GM23338 (cell line): ENCODE measurements at regions not wholly inside any gene's neighbourhood (a gene's known extent, or its start where the extent isn't known, plus 50 kb on each side); places are given as distances from the start of the nearest gene placed in this dataset.
"Not testable (repeated sequence)": the region's sequence is repeated elsewhere in the genome, so short reads cannot be mapped to it uniquely, and the experiment has no call there.

ENCODE experiments used
- ATAC-seq: fragments of 200-7000 bp; cut with Tn5 transposase; 3 replicates; pipeline ENCODE4 v1.9.1; 2020
- DNase-seq: peaks from one replicate; pipeline ENCODE4 v3.0.0-alpha.2; 2015; ENCODE audit warnings: low spot score
- H2AFZ ChIP-seq: fragments of 200-600 bp; sonication (generic); 2 replicates; pipeline ENCODE4 v1.8.0; 2016; ENCODE audit warnings: antibody characterized with exemption, mild to moderate bottlenecking, moderate library complexity
- H3F3A ChIP-seq: fragments of 200-600 bp; sonication (generic); replicated peaks from 2 replicates; pipeline ENCODE4 v1.8.0; 2017; ENCODE audit warnings: antibody characterized with exemption, mixed run types, low read depth
- H3K27ac ChIP-seq: fragments of 200-600 bp; sonication (generic); 2 replicates; pipeline ENCODE4 v1.6.1; 2016; ENCODE audit warnings: low read depth
- H3K27me3 ChIP-seq: fragments of 200-600 bp; sonication (generic); 2 replicates; pipeline ENCODE4 v1.8.0; 2016; ENCODE audit warnings: mild to moderate bottlenecking, mixed run types, moderate library complexity; ENCODE audit not compliant: insufficient read depth
- H3K36me3 ChIP-seq: fragments of 200-600 bp; sonication (generic); 2 replicates; pipeline ENCODE4 v1.8.0; 2016; ENCODE audit warnings: mild to moderate bottlenecking; ENCODE audit not compliant: insufficient read depth
- H3K4me1 ChIP-seq: fragments of 200-600 bp; sonication (generic); 2 replicates; pipeline ENCODE4 v1.8.0; 2016; ENCODE audit warnings: mild to moderate bottlenecking, moderate library complexity; ENCODE audit not compliant: insufficient read depth
- H3K4me2 ChIP-seq: fragments of 200-600 bp; sonication (generic); 2 replicates; pipeline ENCODE4 v1.7.1; 2017; ENCODE audit warnings: mixed run types
- H3K4me3 ChIP-seq: fragments of 200-600 bp; sonication (generic); 2 replicates; pipeline ENCODE4 v1.6.1; 2016; ENCODE audit warnings: mixed run types
- H3K79me2 ChIP-seq: fragments of 200-600 bp; sonication (generic); replicated peaks from 2 replicates; pipeline ENCODE4 v1.8.0; 2017; ENCODE audit warnings: mild to moderate bottlenecking; ENCODE audit not compliant: insufficient read depth
- H3K9me2 ChIP-seq: fragments of 200-600 bp; sonication (generic); 2 replicates; pipeline ENCODE4 v1.8.0; 2017; ENCODE audit not compliant: insufficient read depth
- H4K20me1 ChIP-seq: fragments of 200-600 bp; sonication (generic); replicated peaks from 2 replicates; pipeline ENCODE4 v1.8.0; 2017; ENCODE audit warnings: mild to moderate bottlenecking; ENCODE audit not compliant: insufficient read depth
- H3K27ac Mint-ChIP-seq: 2 replicates; pipeline ENCODE4 v1.8.0; 2020; ENCODE audit warnings: inconsistent platforms, mild to moderate bottlenecking, moderate library complexity, mixed read lengths
- H3K27me3 Mint-ChIP-seq: 3 replicates; pipeline ENCODE4 v1.8.0; 2022; ENCODE audit warnings: low read depth, mild to moderate bottlenecking, moderate library complexity, mixed read lengths, inconsistent platforms; ENCODE audit not compliant: insufficient read depth, poor library complexity
- H3K36me3 Mint-ChIP-seq: 3 replicates; pipeline ENCODE4 v1.8.0; 2021; ENCODE audit warnings: low read depth, mild to moderate bottlenecking, inconsistent platforms, moderate library complexity, mixed read lengths
- H3K4me1 Mint-ChIP-seq: 3 replicates; pipeline ENCODE4 v1.8.0; 2020; ENCODE audit warnings: mild to moderate bottlenecking, inconsistent platforms, mixed read lengths
- H3K4me3 Mint-ChIP-seq: 3 replicates; pipeline ENCODE4 v1.8.0; 2021; ENCODE audit warnings: moderate library complexity, mild to moderate bottlenecking, inconsistent platforms, mixed read lengths
- H3K9me3 Mint-ChIP-seq: 3 replicates; pipeline ENCODE4 v1.8.0; 2020; ENCODE audit warnings: moderate library complexity, mild to moderate bottlenecking, inconsistent platforms, mixed read lengths
- EZH2 ChIP-seq: fragments of 200-600 bp; sonication (generic); IDR thresholded peaks from one replicate; pipeline ENCODE4 v1.8.0; 2017; ENCODE audit warnings: antibody characterized with exemption, mild to moderate bottlenecking, low read depth; ENCODE audit not compliant: unreplicated experiment
- JUNB ChIP-seq: IDR thresholded peaks from one replicate; pipeline ENCODE4 v1.6.1; 2016; ENCODE audit warnings: antibody characterized with exemption; ENCODE audit not compliant: unreplicated experiment
- POLR2AphosphoS5 ChIP-seq: IDR thresholded peaks from 2 replicates; pipeline ENCODE4 v1.6.1; 2016; ENCODE audit warnings: antibody characterized with exemption, low read depth
- STAT1 ChIP-seq: IDR thresholded peaks from one replicate; pipeline ENCODE4 v1.6.1; 2016; ENCODE audit warnings: antibody characterized with exemption; ENCODE audit not compliant: unreplicated experiment
- ZNF114 ChIP-seq: fragments of 250-450 bp; sonication (Bioruptor Pico); IDR thresholded peaks from 2 replicates; pipeline ENCODE4 v1.5.0; 2020; ENCODE audit warnings: mild to moderate bottlenecking, moderate library complexity
- TF ChIP-seq, protein P1 (sequence below), 2 experiments: fragments of 200-600 bp in 1 of 2; sonication (generic) in 1 of 2; conservative IDR thresholded peaks; 2 replicates each; pipeline versions ENCODE4 v1.5.1 to v1.6.1; 2016 to 2017; ENCODE audit warnings: antibody characterized with exemption in 2 of 2, low read depth in 2 of 2, mild to moderate bottlenecking in 2 of 2, moderate library complexity in 1 of 2
- TF ChIP-seq, protein P2 (sequence below): fragments of 250-450 bp; sonication (Bioruptor Pico); IDR thresholded peaks from 2 replicates; pipeline ENCODE4 v1.5.0; 2020; ENCODE audit warnings: mild to moderate bottlenecking, moderate library complexity
- TF ChIP-seq, protein P3 (sequence below): IDR thresholded peaks from 2 replicates; pipeline ENCODE4 v1.6.1; 2016; ENCODE audit warnings: antibody characterized with exemption

DNA sequence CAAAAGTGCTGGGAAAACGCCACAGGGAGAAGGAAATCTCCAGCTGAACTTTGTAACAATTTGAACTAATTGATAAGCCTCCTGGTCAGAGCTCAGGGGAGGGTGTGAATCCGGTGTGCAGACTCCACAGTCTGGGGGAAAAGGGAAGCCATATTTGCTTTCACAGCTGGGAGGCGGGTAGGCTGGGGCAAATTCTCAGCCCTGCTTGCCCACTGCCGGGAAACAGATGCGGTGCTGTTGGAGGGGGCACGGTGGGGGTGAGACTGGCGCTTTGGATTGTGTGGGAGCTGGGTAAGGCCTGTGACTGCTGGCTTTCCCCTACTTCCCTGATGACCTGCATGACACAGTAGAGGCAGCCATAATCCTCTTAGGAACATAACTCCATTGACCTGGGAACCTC lies 134.8 kb downstream of the ADCYAP1 start:
- H3K79me2 ChIP-seq: no peaks in the 10 kb centered on the region; the same call in 1 of the 2 replicates
- no peaks in the 10 kb centered on the region for H3K27me3 ChIP-seq
- no peaks in the 10 kb centered on the region for H3K4me1 Mint-ChIP-seq
- peaks cover 14% of the 10 kb centered on the region; the same call in 2 of the 3 replicates for H3K36me3 Mint-ChIP-seq
- H3K4me2 ChIP-seq: no peak overlapping the region
- no peaks in the 10 kb centered on the region for H4K20me1 ChIP-seq
- H3K4me3 ChIP-seq: no peak overlapping the region
- DNase-seq: no peak
- peaks cover 3% of the 10 kb centered on the region for H3K27me3 Mint-ChIP-seq
- no peaks in the 10 kb centered on the region for H3F3A ChIP-seq
- no peaks in the 10 kb centered on the region for H3K4me1 ChIP-seq
- no peak overlapping the region for H2AFZ ChIP-seq
- H3K27ac ChIP-seq: no peak overlapping the region
- H3K4me3 Mint-ChIP-seq: no peak overlapping the region
- no peak for TF ChIP-seq JUNB
- TF ChIP-seq, protein P1, sequence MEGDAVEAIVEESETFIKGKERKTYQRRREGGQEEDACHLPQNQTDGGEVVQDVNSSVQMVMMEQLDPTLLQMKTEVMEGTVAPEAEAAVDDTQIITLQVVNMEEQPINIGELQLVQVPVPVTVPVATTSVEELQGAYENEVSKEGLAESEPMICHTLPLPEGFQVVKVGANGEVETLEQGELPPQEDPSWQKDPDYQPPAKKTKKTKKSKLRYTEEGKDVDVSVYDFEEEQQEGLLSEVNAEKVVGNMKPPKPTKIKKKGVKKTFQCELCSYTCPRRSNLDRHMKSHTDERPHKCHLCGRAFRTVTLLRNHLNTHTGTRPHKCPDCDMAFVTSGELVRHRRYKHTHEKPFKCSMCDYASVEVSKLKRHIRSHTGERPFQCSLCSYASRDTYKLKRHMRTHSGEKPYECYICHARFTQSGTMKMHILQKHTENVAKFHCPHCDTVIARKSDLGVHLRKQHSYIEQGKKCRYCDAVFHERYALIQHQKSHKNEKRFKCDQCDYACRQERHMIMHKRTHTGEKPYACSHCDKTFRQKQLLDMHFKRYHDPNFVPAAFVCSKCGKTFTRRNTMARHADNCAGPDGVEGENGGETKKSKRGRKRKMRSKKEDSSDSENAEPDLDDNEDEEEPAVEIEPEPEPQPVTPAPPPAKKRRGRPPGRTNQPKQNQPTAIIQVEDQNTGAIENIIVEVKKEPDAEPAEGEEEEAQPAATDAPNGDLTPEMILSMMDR (conservative IDR thresholded peaks at IDR 0.05; ENCODE audit: low read depth in 2 of 2): no peak
- TF ChIP-seq, protein P2, sequence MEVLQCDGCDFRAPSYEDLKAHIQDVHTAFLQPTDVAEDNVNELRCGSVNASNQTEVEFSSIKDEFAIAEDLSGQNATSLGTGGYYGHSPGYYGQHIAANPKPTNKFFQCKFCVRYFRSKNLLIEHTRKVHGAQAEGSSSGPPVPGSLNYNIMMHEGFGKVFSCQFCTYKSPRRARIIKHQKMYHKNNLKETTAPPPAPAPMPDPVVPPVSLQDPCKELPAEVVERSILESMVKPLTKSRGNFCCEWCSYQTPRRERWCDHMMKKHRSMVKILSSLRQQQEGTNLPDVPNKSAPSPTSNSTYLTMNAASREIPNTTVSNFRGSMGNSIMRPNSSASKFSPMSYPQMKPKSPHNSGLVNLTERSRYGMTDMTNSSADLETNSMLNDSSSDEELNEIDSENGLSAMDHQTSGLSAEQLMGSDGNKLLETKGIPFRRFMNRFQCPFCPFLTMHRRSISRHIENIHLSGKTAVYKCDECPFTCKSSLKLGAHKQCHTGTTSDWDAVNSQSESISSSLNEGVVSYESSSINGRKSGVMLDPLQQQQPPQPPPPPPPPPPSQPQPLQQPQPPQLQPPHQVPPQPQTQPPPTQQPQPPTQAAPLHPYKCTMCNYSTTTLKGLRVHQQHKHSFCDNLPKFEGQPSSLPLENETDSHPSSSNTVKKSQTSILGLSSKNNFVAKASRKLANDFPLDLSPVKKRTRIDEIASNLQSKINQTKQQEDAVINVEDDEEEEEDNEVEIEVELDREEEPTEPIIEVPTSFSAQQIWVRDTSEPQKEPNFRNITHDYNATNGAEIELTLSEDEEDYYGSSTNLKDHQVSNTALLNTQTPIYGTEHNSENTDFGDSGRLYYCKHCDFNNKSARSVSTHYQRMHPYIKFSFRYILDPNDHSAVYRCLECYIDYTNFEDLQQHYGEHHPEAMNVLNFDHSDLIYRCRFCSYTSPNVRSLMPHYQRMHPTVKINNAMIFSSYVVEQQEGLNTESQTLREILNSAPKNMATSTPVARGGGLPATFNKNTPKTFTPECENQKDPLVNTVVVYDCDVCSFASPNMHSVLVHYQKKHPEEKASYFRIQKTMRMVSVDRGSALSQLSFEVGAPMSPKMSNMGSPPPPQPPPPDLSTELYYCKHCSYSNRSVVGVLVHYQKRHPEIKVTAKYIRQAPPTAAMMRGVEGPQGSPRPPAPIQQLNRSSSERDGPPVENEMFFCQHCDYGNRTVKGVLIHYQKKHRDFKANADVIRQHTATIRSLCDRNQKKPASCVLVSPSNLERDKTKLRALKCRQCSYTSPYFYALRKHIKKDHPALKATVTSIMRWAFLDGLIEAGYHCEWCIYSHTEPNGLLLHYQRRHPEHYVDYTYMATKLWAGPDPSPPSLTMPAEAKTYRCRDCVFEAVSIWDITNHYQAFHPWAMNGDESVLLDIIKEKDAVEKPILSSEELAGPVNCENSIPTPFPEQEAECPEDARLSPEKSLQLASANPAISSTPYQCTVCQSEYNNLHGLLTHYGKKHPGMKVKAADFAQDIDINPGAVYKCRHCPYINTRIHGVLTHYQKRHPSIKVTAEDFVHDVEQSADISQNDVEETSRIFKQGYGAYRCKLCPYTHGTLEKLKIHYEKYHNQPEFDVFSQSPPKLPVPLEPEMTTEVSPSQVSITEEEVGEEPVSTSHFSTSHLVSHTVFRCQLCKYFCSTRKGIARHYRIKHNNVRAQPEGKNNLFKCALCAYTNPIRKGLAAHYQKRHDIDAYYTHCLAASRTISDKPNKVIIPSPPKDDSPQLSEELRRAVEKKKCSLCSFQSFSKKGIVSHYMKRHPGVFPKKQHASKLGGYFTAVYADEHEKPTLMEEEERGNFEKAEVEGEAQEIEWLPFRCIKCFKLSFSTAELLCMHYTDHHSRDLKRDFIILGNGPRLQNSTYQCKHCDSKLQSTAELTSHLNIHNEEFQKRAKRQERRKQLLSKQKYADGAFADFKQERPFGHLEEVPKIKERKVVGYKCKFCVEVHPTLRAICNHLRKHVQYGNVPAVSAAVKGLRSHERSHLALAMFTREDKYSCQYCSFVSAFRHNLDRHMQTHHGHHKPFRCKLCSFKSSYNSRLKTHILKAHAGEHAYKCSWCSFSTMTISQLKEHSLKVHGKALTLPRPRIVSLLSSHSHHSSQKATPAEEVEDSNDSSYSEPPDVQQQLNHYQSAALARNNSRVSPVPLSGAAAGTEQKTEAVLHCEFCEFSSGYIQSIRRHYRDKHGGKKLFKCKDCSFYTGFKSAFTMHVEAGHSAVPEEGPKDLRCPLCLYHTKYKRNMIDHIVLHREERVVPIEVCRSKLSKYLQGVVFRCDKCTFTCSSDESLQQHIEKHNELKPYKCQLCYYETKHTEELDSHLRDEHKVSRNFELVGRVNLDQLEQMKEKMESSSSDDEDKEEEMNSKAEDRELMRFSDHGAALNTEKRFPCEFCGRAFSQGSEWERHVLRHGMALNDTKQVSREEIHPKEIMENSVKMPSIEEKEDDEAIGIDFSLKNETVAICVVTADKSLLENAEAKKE: no peak
- TF ChIP-seq ZNF114: no peak
- no peak for TF ChIP-seq POLR2AphosphoS5
- TF ChIP-seq STAT1: no peak
- no peak for TF ChIP-seq EZH2
- TF ChIP-seq, protein P3, sequence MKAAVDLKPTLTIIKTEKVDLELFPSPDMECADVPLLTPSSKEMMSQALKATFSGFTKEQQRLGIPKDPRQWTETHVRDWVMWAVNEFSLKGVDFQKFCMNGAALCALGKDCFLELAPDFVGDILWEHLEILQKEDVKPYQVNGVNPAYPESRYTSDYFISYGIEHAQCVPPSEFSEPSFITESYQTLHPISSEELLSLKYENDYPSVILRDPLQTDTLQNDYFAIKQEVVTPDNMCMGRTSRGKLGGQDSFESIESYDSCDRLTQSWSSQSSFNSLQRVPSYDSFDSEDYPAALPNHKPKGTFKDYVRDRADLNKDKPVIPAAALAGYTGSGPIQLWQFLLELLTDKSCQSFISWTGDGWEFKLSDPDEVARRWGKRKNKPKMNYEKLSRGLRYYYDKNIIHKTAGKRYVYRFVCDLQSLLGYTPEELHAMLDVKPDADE: no peak
- no peak for ATAC-seq
- H3K9me2 ChIP-seq: no peaks in the 10 kb centered on the region
- no peaks in the 10 kb centered on the region for H3K36me3 ChIP-seq
- H3K27ac Mint-ChIP-seq: no peak overlapping the region
- peaks cover 38% of the 10 kb centered on the region for H3K9me3 Mint-ChIP-seq

DNA sequence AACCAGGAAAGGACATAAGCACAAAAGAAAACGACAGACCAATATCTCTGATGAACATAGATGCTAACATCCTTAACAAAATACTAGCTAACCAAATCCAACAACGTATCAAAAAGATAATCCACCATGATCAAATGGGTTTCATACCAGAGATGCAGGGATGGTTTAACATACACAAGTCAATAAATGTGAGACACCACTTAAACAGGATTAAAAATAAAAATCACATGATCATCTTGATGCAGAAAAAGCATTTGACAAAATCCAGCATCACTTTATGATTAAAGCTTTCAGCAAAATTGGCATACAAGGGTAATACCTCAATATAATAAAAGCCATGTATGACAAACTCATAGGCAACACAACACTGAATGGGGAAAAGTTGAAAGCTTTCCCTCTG lies 138.4 kb downstream of the ADCYAP1 start:
- not testable (repeated sequence) for DNase-seq, H4K20me1 ChIP-seq, H3F3A ChIP-seq, H3K27ac Mint-ChIP-seq, H3K27me3 Mint-ChIP-seq, H2AFZ ChIP-seq, H3K4me2 ChIP-seq, H3K4me3 ChIP-seq, H3K27me3 ChIP-seq, ATAC-seq, H3K4me3 Mint-ChIP-seq, H3K36me3 ChIP-seq, H3K79me2 ChIP-seq, H3K9me2 ChIP-seq, H3K27ac ChIP-seq
- H3K9me3 Mint-ChIP-seq: peaks cover 41% of the 10 kb centered on the region
- peaks cover 13% of the 10 kb centered on the region for H3K4me1 Mint-ChIP-seq
- H3K36me3 Mint-ChIP-seq: peaks cover 14% of the 10 kb centered on the region; the same call in 2 of the 3 replicates
- H3K4me1 ChIP-seq: peaks cover 21% of the 10 kb centered on the region
